ENCODE measurements at regions not wholly inside any gene's neighbourhood (a gene's known extent, or its start where the extent isn't known, plus 50 kb on each side); places are given as distances from the start of the nearest gene placed in this dataset.
A peak's percentile ranks its signal among the peaks of the same experiment; 100 is the strongest.

DNA sequence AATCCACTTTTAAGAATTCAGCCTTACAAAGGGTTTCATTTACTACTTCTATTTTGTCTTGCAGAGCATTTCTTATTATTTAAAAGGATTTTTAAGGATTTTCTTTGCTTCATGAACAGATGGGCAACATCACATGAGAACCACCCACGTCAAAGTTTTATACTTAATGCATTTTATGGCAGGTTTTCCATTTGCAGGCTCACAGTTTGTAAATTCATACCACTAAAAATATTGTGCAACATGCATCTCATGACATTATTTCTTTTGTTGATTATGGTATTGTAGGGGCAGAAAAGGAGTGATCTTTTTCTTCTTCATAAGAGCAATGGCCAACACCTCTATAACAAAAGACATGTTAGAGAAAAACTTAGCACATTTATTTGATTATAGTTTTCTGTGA is 554.0 kb upstream of the SPRY2 start:
- Histone ChIP-seq H3K36me3 (peaks cover 0 to 3% of the 10 kb centered on the region in 2 donors), H3K27me3 (no peaks in the 10 kb centered on the region), H3K4me3 (no peak overlapping the region), H3K4me1 (no peaks in the 10 kb centered on the region), H3K27ac (peak overlapping the region in 1 of 2 donors; percentile 45), H3K9me3 (no peaks in the 10 kb centered on the region)
- intact Hi-C loops (cut with DNase I; ENCODE audit: low total_unique reads), result no loop called here
- no peak for DNase-seq
- TF ChIP-seq, protein P1, sequence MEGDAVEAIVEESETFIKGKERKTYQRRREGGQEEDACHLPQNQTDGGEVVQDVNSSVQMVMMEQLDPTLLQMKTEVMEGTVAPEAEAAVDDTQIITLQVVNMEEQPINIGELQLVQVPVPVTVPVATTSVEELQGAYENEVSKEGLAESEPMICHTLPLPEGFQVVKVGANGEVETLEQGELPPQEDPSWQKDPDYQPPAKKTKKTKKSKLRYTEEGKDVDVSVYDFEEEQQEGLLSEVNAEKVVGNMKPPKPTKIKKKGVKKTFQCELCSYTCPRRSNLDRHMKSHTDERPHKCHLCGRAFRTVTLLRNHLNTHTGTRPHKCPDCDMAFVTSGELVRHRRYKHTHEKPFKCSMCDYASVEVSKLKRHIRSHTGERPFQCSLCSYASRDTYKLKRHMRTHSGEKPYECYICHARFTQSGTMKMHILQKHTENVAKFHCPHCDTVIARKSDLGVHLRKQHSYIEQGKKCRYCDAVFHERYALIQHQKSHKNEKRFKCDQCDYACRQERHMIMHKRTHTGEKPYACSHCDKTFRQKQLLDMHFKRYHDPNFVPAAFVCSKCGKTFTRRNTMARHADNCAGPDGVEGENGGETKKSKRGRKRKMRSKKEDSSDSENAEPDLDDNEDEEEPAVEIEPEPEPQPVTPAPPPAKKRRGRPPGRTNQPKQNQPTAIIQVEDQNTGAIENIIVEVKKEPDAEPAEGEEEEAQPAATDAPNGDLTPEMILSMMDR (IDR thresholded peaks at IDR 0.05), result no peak
- no peak for TF ChIP-seq POLR2A (IDR thresholded peaks at IDR 0.05)

DNA sequence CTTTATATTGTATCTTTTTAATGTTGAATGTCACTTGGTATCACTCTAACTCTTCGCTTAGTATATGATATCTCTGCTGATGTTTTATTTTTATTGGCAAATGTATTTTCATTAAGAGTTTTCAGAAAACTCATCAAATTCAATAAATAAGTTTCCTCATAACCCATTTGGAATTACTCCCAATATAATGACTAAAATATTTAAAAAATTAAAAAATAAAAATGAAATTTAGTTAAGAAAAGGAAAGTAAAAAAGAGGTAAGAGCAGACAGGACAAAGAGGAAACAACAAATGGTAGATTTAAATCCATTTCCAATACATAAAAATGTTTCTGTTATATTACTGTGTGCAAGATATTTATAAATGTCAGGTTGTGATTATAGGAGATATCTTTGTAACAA is 548.9 kb upstream of the SPRY2 start:
- no peaks in the 10 kb centered on the region for H3K4me1 ChIP-seq
- no peaks in the 10 kb centered on the region for H3K9me3 ChIP-seq
- H3K27ac ChIP-seq, result no peak overlapping the region
- no peak for DNase-seq
- TF ChIP-seq POLR2A (IDR thresholded peaks at IDR 0.05), result no peak
- TF ChIP-seq, protein P1 (IDR thresholded peaks at IDR 0.05), result no peak
- H3K27me3 ChIP-seq, result no peaks in the 10 kb centered on the region
- peaks cover 0 to 3% of the 10 kb centered on the region in 2 donors for H3K36me3 ChIP-seq
- no peak overlapping the region for H3K4me3 ChIP-seq
- intact Hi-C loops (cut with DNase I; ENCODE audit: low total_unique reads), result no loop called here

DNA sequence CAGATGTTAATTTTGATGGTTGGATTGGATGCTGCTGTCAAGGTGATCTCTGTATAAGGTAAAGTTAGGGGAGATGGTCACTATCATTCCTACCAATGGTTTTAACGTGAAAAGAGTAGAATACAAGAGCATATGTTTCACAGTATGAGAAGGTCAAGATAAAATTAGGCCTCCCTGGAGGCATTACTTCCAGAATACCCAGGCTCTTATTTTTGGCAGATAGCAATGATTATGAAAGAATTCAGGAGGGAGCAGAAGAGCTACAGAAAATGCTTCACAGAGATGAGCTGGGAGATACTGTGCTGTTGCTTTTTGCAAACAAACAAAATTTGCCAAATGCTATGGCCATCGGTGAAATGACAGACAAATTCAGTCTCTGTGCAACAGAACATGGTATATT is 547.5 kb upstream of the SPRY2 start:
- Histone ChIP-seq H3K4me1 (no peaks in the 10 kb centered on the region), H3K27me3 (no peaks in the 10 kb centered on the region), H3K9me3 (no peaks in the 10 kb centered on the region), H3K4me3 (no peak overlapping the region), H3K36me3 (peaks cover 0 to 3% of the 10 kb centered on the region in 2 donors), H3K27ac (peak overlapping the region in 1 of 2 donors; percentile 14)
- TF ChIP-seq, protein P1 (IDR thresholded peaks at IDR 0.05), result no peak
- no peak for TF ChIP-seq POLR2A (IDR thresholded peaks at IDR 0.05)
- intact Hi-C loops (cut with DNase I; ENCODE audit: low total_unique reads), result no loop called here
- no peak for DNase-seq

DNA sequence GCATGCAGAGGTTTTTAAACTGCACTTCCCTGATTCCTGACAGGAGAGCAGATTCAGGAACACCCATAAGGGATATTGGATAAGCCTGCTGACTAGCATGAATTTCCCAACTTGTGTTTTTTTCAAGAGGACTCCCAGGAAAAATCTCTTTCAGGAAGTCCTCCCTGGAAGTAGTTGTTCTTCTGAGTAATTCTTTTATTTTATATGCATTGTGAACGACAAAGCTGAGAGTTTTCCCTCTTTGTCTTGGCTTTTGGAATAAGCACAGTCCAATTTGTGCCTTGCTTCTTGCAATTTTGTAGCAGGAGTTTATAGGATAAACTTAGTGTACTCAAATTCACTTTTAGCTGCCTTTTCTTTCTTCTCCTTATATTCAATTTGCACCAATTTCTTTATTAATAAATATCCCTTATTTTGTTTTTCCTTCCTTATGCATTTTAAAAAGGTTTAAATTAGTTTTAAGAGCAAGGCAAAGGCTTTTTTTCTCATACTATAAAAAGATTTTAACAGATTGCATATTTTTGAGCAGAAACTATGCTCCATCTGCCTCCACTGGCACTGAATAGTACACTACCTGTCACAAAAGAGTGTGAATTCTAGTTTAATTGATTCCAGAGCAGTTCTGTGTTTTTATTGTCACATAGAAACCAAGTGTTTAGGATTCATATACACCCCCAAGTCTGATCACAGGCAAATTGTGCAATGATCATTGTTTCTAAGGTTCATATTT is 543.3 kb upstream of the SPRY2 start:
- Histone ChIP-seq H3K4me3 (no peak overlapping the region), H3K4me1 (no peaks in the 10 kb centered on the region), H3K27me3 (no peaks in the 10 kb centered on the region), H3K36me3 (no peaks in the 10 kb centered on the region), H3K27ac (no peak overlapping the region), H3K9me3 (no peaks in the 10 kb centered on the region)
- no peak for DNase-seq
- intact Hi-C loops (cut with DNase I; ENCODE audit: low total_unique reads), result no loop called here
- no peak for TF ChIP-seq POLR2A (IDR thresholded peaks at IDR 0.05)
- TF ChIP-seq, protein P1 (IDR thresholded peaks at IDR 0.05), result no peak

DNA sequence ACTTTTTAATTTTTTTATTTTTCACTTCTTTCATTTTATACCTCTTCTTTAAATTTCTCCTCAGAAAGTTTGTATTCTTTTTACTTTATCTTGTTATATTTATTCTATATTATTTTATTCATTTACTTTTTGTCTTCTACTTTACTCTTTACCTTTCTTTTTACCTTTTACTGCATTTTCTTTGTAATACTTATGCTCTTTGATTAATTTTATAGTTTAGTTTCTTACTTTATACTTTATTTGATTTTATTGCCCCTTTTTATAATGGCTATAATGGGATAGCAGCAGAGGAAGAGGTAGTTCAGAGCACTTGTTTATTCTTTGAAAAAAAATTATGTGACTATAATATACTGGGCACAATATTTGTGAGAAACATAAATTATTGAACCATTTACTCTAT is 542.6 kb upstream of the SPRY2 start:
- TF ChIP-seq, protein P1 (IDR thresholded peaks at IDR 0.05), result no peak
- no peak for TF ChIP-seq POLR2A (IDR thresholded peaks at IDR 0.05)
- Histone ChIP-seq H3K9me3 (no peaks in the 10 kb centered on the region), H3K27ac (no peak overlapping the region), H3K36me3 (no peaks in the 10 kb centered on the region), H3K4me3 (no peak overlapping the region), H3K27me3 (no peaks in the 10 kb centered on the region), H3K4me1 (no peaks in the 10 kb centered on the region)
- DNase-seq, result no peak
- intact Hi-C loops (cut with DNase I; ENCODE audit: low total_unique reads), result no loop called here
